ENCODE measurements at regions not wholly inside any gene's neighbourhood (a gene's known extent, or its start where the extent isn't known, plus 50 kb on each side); places are given as distances from the start of the nearest gene placed in this dataset.

- TF ChIP-seq CTCF (IDR thresholded peaks at IDR 0.05; ENCODE audit: poor library complexity) (no peak), EZH2phosphoT487 (IDR thresholded peaks at IDR 0.05; ENCODE audit: low read depth, severe bottlenecking, unreplicated experiment) (no peak), EZH2 (IDR thresholded peaks at IDR 0.05; ENCODE audit: borderline replicate concordance) (no peak)
These were observed 183.0 kb downstream of the DUSP6 start for GRCh38 chr12:89169321-89169720.

All from hepatocyte (in vitro differentiated cells).